GM23248 (cell line): ENCODE measurements at regions not wholly inside any gene's neighbourhood (a gene's known extent, or its start where the extent isn't known, plus 50 kb on each side); places are given as distances from the start of the nearest gene placed in this dataset.

Experiments
- EZH2 ChIP-seq: fragments of 200-600 bp; sonication (generic); IDR thresholded peaks from 2 replicates; pipeline ENCODE4 v1.6.1; 2018; ENCODE audit warnings: antibody characterized with exemption, mild to moderate bottlenecking; ENCODE audit not compliant: insufficient read depth, poor library complexity, severe bottlenecking
- EZH2phosphoT487 ChIP-seq: fragments of 200-600 bp; sonication (generic); IDR thresholded peaks from 2 replicates; pipeline ENCODE4 v1.6.1; 2018; ENCODE audit warnings: antibody characterized with exemption, moderate library complexity, mild to moderate bottlenecking, low read depth; ENCODE audit not compliant: insufficient read depth

DNA sequence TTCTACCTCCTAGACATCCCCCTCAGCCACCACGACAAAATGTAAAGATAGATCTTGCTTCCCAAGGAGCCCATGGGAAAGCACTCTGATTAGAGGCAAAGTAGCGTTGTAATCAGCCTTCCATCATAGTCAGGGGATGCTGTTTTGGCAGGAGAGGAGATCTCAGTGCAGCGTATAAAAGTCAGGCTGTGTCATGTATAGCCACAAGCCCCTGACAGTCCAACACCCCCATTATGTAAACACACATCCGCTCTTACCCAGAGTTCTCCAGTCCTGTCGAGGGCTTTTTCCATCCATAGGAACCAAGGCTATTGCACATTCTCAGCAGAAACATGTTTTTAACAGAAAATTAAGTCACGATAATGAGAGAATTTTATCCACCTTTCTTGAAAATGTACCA lies 156.3 kb downstream of the CYSLTR2 start:
- TF ChIP-seq EZH2phosphoT487, result no peak
- TF ChIP-seq EZH2, result no peak
